Neuronal stem cell (in vitro differentiated cells): ENCODE measurements at regions not wholly inside any gene's neighbourhood (a gene's known extent, or its start where the extent isn't known, plus 50 kb on each side); places are given as distances from the start of the nearest gene placed in this dataset.

Experiments used
- DNase-seq: peaks from one replicate; pipeline ENCODE4 v3.0.0-alpha.2; 2013; ENCODE audit warnings: low spot score
- H2AFZ ChIP-seq: one replicate; pipeline ENCODE4 v1.6.1; 2013; ENCODE audit warnings: mild to moderate bottlenecking, low read length, inconsistent platforms
- H2AK5ac ChIP-seq: 2 replicates; pipeline ENCODE4 v1.6.1; 2013; ENCODE audit warnings: low read depth, mild to moderate bottlenecking, inconsistent platforms, low read length, moderate library complexity, mixed read lengths
- H2BK120ac ChIP-seq: 2 replicates; pipeline ENCODE4 v1.6.1; 2013; ENCODE audit warnings: low read depth, mild to moderate bottlenecking, inconsistent platforms, low read length, moderate library complexity, mixed read lengths
- H2BK12ac ChIP-seq: one replicate; pipeline ENCODE4 v1.6.1; 2013; ENCODE audit warnings: low read length, inconsistent platforms
- H2BK15ac ChIP-seq: 2 replicates; pipeline ENCODE4 v1.6.1; 2013; ENCODE audit warnings: mild to moderate bottlenecking, low read length, inconsistent platforms, mixed read lengths
- H2BK5ac ChIP-seq: one replicate; pipeline ENCODE4 v1.6.1; 2013; ENCODE audit warnings: inconsistent platforms, mild to moderate bottlenecking, low read length, moderate library complexity
- H3K14ac ChIP-seq: one replicate; pipeline ENCODE4 v1.6.1; 2013; ENCODE audit warnings: low read length, inconsistent platforms
- H3K18ac ChIP-seq: 2 replicates; pipeline ENCODE4 v1.6.1; 2013; ENCODE audit warnings: low read length, inconsistent platforms
- H3K23ac ChIP-seq: 2 replicates; pipeline ENCODE4 v1.6.1; 2013; ENCODE audit warnings: low read depth, mild to moderate bottlenecking, mixed read lengths, low read length, inconsistent platforms; ENCODE audit not compliant: poor library complexity
- H3K27ac ChIP-seq: replicated peaks from 3 replicates; pipeline ENCODE4 v1.5.1; 2013; ENCODE audit warnings: low read length, inconsistent platforms
- H3K27me3 ChIP-seq, 3 experiments: 2 replicates each; pipeline ENCODE4 v1.6.1; 2013; ENCODE audit warnings: low read length in 3 of 3, mild to moderate bottlenecking in 2 of 3, inconsistent platforms in 1 of 3, low read depth in 1 of 3, mixed read lengths in 1 of 3, moderate library complexity in 1 of 3; ENCODE audit not compliant: control insufficient read depth in 3 of 3, insufficient read depth in 3 of 3
- H3K36me3 ChIP-seq, 2 donors: replicated peaks in 1 of 2; 2 replicates each; pipeline ENCODE4 v1.6.1; 2013; ENCODE audit warnings: low read length in 2 of 2; ENCODE audit not compliant: control insufficient read depth in 2 of 2, insufficient read depth in 2 of 2
- H3K4ac ChIP-seq: 2 replicates; pipeline ENCODE4 v1.6.1; 2013; ENCODE audit warnings: inconsistent platforms, mild to moderate bottlenecking, low read length, moderate library complexity
- H3K4me1 ChIP-seq, 2 donors: 1 replicate in 1 of 2; 2 replicates in 1 of 2; pipeline ENCODE4 v1.6.1; 2013; ENCODE audit warnings: low read length in 2 of 2, low read depth in 1 of 2; ENCODE audit not compliant: control insufficient read depth in 2 of 2, insufficient read depth in 1 of 2
- H3K4me2 ChIP-seq: one replicate; pipeline ENCODE4 v1.6.1; 2013; ENCODE audit warnings: mild to moderate bottlenecking, low read length, inconsistent platforms; ENCODE audit not compliant: insufficient read depth, poor library complexity, severe bottlenecking
- H3K4me3 ChIP-seq, 2 donors: 2 replicates each; pipeline ENCODE4 v1.5.1; 2013; ENCODE audit warnings: low read length in 2 of 2, mild to moderate bottlenecking in 2 of 2, inconsistent platforms in 1 of 2, moderate library complexity in 1 of 2
- H3K79me1 ChIP-seq: one replicate; pipeline ENCODE4 v1.6.1; 2013; ENCODE audit warnings: low read depth, mild to moderate bottlenecking, inconsistent platforms, low read length, moderate library complexity
- H3K9ac ChIP-seq: one replicate; pipeline ENCODE4 v1.6.1; 2013; ENCODE audit warnings: mild to moderate bottlenecking, low read depth, low read length, inconsistent platforms; ENCODE audit not compliant: poor library complexity
- H3K9me3 ChIP-seq, 2 donors: replicated peaks in 1 of 2; 2 replicates each; pipeline versions ENCODE3 to v1.6.1; 2013; ENCODE audit warnings: low read length in 2 of 2, mild to moderate bottlenecking in 2 of 2, inconsistent platforms in 1 of 2, low read depth in 1 of 2, mixed read lengths in 1 of 2, moderate library complexity in 1 of 2; ENCODE audit not compliant: control insufficient read depth in 2 of 2, insufficient read depth in 1 of 2
- H4K8ac ChIP-seq: one replicate; pipeline ENCODE4 v1.6.1; 2013; ENCODE audit warnings: low read depth, mild to moderate bottlenecking, inconsistent platforms, low read length, moderate library complexity
- H4K91ac ChIP-seq: one replicate; pipeline ENCODE4 v1.6.1; 2013; ENCODE audit warnings: low read length, low read depth, mild to moderate bottlenecking, inconsistent platforms; ENCODE audit not compliant: poor library complexity
- WGBS, 2 donors: extraction: QIAGEN DNeasy Blood & Tissue Kit; methylation state at CpG; one replicate each; pipeline ENCODE4 v1.1.7; 2013; ENCODE audit warnings: missing lambda C conversion rate in 2 of 2, mixed read lengths in 1 of 2; ENCODE audit not compliant: insufficient read length in 2 of 2, insufficient replicate concordance in 1 of 2; ENCODE audit errors: extremely low coverage in 2 of 2; 5-methylcytosine and 5-hydroxymethylcytosine counted together

DNA sequence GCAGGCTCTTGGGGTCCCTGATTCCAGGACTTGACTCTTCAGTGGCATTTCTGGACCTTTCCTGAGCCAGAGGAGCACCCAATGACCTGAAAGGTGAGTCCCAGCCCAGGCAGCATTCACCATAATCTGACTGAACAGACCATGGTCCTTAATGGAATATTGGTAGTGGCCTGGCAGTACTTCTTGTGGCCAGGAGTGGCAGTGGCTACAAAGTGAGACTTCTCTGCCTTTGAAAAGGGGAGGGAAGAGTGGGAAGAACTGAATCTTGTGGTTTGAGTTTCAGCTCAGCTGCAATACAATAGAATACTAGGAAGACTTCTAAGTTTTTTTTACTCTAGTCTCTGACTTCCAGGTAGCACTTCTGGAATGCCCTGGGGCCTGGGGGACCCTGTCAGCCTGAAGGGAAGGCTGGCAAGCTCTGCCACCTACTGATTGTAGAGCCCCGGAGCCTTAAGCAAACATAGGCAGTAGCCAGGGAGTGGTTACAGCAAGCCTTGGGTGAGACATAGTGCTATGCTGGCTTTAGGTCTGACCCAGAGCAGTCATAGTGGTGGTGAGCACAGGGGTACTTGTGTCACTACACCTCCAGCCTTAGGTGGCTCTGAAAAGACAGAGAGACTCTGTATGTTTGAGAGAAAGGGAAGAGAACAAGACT lies 674.2 kb upstream of the MANEA start:
- Histone ChIP-seq H3K4me3 (no peak overlapping the region), H2BK120ac (no peak overlapping the region), H3K27ac (no peak overlapping the region), H4K91ac (no peak overlapping the region), H4K8ac (no peak overlapping the region), H3K79me1 (no peaks in the 10 kb centered on the region), H3K9me3 (no peaks in the 10 kb centered on the region), H2AK5ac (no peak overlapping the region), H3K4me2 (no peak overlapping the region), H3K14ac (no peak overlapping the region), H2BK5ac (no peak overlapping the region), H3K9ac (no peak overlapping the region), H3K27me3 (no peaks in the 10 kb centered on the region), H2BK12ac (no peak overlapping the region), H3K36me3 (no peaks in the 10 kb centered on the region), H3K4me1 (no peaks in the 10 kb centered on the region), H3K4ac (no peak overlapping the region), H3K23ac (no peak overlapping the region), H3K18ac (no peak overlapping the region), H2BK15ac (no peak overlapping the region), H2AFZ (peak overlapping the region; percentile 49)
- no peak for DNase-seq
- WGBS, 2 donors, result no CpG with 5 or more reads among the region's 1 CpG

- Histone ChIP-seq H3K27ac (no peak overlapping the region), H3K9ac (no peak overlapping the region), H2BK15ac (no peak overlapping the region), H2AK5ac (no peak overlapping the region), H2AFZ (no peak overlapping the region), H3K27me3 (no peaks in the 10 kb centered on the region), H2BK5ac (no peak overlapping the region), H2BK12ac (no peak overlapping the region), H3K4me3 (no peak overlapping the region), H3K4me2 (no peak overlapping the region), H4K8ac (no peak overlapping the region), H3K14ac (no peak overlapping the region), H3K4ac (no peak overlapping the region), H3K23ac (no peak overlapping the region), H2BK120ac (no peak overlapping the region), H3K79me1 (no peaks in the 10 kb centered on the region), H3K9me3 (no peaks in the 10 kb centered on the region), H3K4me1 (no peaks in the 10 kb centered on the region), H3K18ac (no peak overlapping the region), H4K91ac (no peak overlapping the region), H3K36me3 (no peaks in the 10 kb centered on the region)
- DNase-seq, result no peak
- WGBS, 2 donors, result no CpG with 5 or more reads among the region's 2 CpGs
These were observed 678.1 kb upstream of the MANEA start for GRCh38 chr6:94899191-94899590.

DNA sequence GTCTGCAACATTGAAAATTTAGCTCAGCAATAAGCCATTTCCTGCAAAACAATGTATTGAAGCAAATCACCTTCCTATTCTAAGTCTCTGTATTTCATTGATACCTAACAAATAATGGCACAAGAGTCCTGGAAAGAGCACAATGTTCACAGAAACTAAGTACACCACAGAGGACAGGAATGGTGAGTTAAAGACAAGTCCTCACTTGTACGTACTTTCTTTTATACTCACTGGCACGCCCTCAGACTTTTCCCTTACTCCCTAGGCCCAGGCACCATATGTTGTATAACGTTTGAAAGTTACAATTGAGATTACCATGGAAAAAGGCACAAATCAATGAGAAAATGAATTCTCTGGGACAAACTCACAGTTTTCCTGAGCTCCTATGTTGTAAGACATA lies 683.0 kb upstream of the MANEA start:
- H2BK5ac ChIP-seq, result no peak overlapping the region
- DNase-seq, result no peak
- no peak overlapping the region for H3K4ac ChIP-seq
- H3K27me3 ChIP-seq, result no peaks in the 10 kb centered on the region
- no peak overlapping the region for H3K27ac ChIP-seq
- H3K4me2 ChIP-seq, result no peak overlapping the region
- H2BK12ac ChIP-seq, result no peak overlapping the region
- H3K79me1 ChIP-seq, result no peaks in the 10 kb centered on the region
- H3K4me1 ChIP-seq, result no peaks in the 10 kb centered on the region
- H2BK15ac ChIP-seq, result no peak overlapping the region
- H3K18ac ChIP-seq, result no peak overlapping the region
- WGBS, 2 donors, result no CpG with 5 or more reads among the region's 3 CpGs
- no peaks in the 10 kb centered on the region for H3K36me3 ChIP-seq
- no peak overlapping the region for H2AK5ac ChIP-seq
- no peak overlapping the region for H3K4me3 ChIP-seq
- no peak overlapping the region for H2BK120ac ChIP-seq
- H4K91ac ChIP-seq, result no peak overlapping the region
- no peaks in the 10 kb centered on the region for H3K9me3 ChIP-seq
- peak overlapping the region; percentile 15 for H2AFZ ChIP-seq
- H3K9ac ChIP-seq, result no peak overlapping the region
- no peak overlapping the region for H3K23ac ChIP-seq
- no peak overlapping the region for H3K14ac ChIP-seq
- no peak overlapping the region for H4K8ac ChIP-seq

- Histone ChIP-seq H2AFZ (no peak overlapping the region), H3K36me3 (no peaks in the 10 kb centered on the region), H4K91ac (no peak overlapping the region), H2BK120ac (no peak overlapping the region), H2BK5ac (no peak overlapping the region), H2BK15ac (no peak overlapping the region), H2BK12ac (no peak overlapping the region), H3K23ac (no peak overlapping the region), H3K14ac (no peak overlapping the region), H3K4me1 (no peaks in the 10 kb centered on the region), H2AK5ac (no peak overlapping the region), H3K18ac (no peak overlapping the region), H3K27ac (no peak overlapping the region), H3K79me1 (no peaks in the 10 kb centered on the region), H3K4me2 (no peak overlapping the region), H3K9ac (no peak overlapping the region), H3K4me3 (no peak overlapping the region), H4K8ac (no peak overlapping the region), H3K27me3 (no peaks in the 10 kb centered on the region), H3K9me3 (no peaks in the 10 kb centered on the region), H3K4ac (no peak overlapping the region)
- DNase-seq, result no peak
- WGBS, 2 donors, result no CpG with 5 or more reads among the region's 2 CpGs
These were observed 684.0 kb upstream of the MANEA start for GRCh38 chr6:94893327-94893726.
